ENCODE measurements at regions not wholly inside any gene's neighbourhood (a gene's known extent, or its start where the extent isn't known, plus 50 kb on each side); places are given as distances from the start of the nearest gene placed in this dataset.

GRCh38 chr22:46026899-46027210 lies 49.9 kb upstream of the WNT7B start:
- no peak for FAIRE-seq
- TF ChIP-seq CTCF (IDR thresholded peaks at IDR 0.05; ENCODE audit: insufficient read depth, missing control alignments) = no peak

GRCh38 chr22:46027211-46028105 lies 50.5 kb upstream of the WNT7B start:
- DNase-seq (ENCODE audit: insufficient read length, low spot score) (no peak), FAIRE-seq (no peak)
- TF ChIP-seq CTCF (IDR thresholded peaks at IDR 0.05; ENCODE audit: insufficient read depth, missing control alignments) = no peak

More at GRCh38 chr22:46026899-46027210, 49.9 kb upstream of the WNT7B start:
- no peak for DNase-seq (ENCODE audit: insufficient read length, low spot score)

GRCh38 chr22:46028106-46028991 lies 51.4 kb upstream of the WNT7B start:
- DNase-seq (ENCODE audit: insufficient read length, low spot score) = no peak
- TF ChIP-seq CTCF (IDR thresholded peaks at IDR 0.05; ENCODE audit: insufficient read depth, missing control alignments) = no peak
- FAIRE-seq = no peak

- FAIRE-seq (no peak), DNase-seq (ENCODE audit: insufficient read length, low spot score) (no peak)
- TF ChIP-seq CTCF (IDR thresholded peaks at IDR 0.05; ENCODE audit: insufficient read depth, missing control alignments) = no peak
These were observed 52.1 kb upstream of the WNT7B start for GRCh38 chr22:46029036-46029435.

GRCh38 chr22:46029574-46030200 lies 52.7 kb upstream of the WNT7B start:
- DNase-seq (ENCODE audit: insufficient read length, low spot score) (no peak), FAIRE-seq (no peak)
- TF ChIP-seq CTCF (IDR thresholded peaks at IDR 0.05; ENCODE audit: insufficient read depth, missing control alignments) = no peak

GRCh38 chr22:46030231-46030880 lies 53.4 kb upstream of the WNT7B start:
- TF ChIP-seq CTCF (IDR thresholded peaks at IDR 0.05; ENCODE audit: insufficient read depth, missing control alignments) = no peak
- DNase-seq (ENCODE audit: insufficient read length, low spot score) (no peak), FAIRE-seq (no peak)

Data from D721Med (cell line).